Peyer's patch (tissue), 4 donors: ENCODE measurements at regions not wholly inside any gene's neighbourhood (a gene's known extent, or its start where the extent isn't known, plus 50 kb on each side); places are given as distances from the start of the nearest gene placed in this dataset.

Source experiments
- CTCF ChIP-seq, 6 experiments: fragments of 450-650 bp in 4 of 6; fragments of 200-600 bp in 2 of 6; sonication (generic) in 1 of 6; IDR thresholded peaks; one replicate each; pipeline ENCODE4 v1.5.1; 2017 to 2019; ENCODE audit warnings: antibody characterized with exemption in 6 of 6, mild to moderate bottlenecking in 3 of 6, moderate library complexity in 1 of 6
- POLR2A ChIP-seq, 2 donors: fragments of 450-650 bp; IDR thresholded peaks; one replicate each; pipeline ENCODE4 v1.5.1; 2017; ENCODE audit warnings: antibody characterized with exemption in 2 of 2, mild to moderate bottlenecking in 2 of 2, moderate library complexity in 2 of 2

- TF ChIP-seq CTCF (IDR thresholded peaks at IDR 0.05) (no peak), POLR2A (IDR thresholded peaks at IDR 0.05) (no peak)
Measured at GRCh38 chr1:73749996-73750395, 448.0 kb downstream of the LRRIQ3 start.
